ENCODE measurements at regions not wholly inside any gene's neighbourhood (a gene's known extent, or its start where the extent isn't known, plus 50 kb on each side); places are given as distances from the start of the nearest gene placed in this dataset.
"Not testable (repeated sequence)": the region's sequence is repeated elsewhere in the genome, so short reads cannot be mapped to it uniquely, and the experiment has no call there.

DNA sequence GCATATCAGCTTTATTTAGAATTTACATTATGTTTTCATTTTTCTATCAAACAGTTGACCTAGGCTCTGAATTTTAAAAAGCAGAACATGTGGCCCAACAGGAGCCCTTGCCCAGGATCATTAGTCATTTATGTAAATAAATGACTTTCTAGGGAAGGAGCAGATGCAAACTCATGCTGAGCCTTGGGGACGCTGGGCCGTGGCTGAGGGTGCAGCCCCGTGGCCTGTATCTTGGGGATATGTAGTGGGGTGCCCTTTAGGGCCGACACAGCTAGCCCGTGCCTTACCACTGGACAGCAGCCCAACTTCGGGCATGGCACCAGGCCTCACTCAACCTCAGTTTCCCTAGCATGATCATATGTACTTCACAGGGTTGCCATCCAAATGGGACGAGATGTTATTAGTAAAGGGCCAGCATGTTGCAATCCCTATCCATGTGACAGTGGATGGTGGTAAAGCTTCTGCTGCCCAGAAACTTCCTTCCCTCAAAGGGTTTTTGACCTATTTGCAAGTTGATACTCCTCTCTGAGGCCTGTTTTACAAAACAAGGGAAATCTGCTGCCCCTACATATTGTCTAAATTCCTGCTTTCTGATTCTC lies 357.9 kb downstream of the ANAPC1 start:
- not testable (repeated sequence) for H3K36me3 Mint-ChIP-seq (ENCODE audit: insufficient read depth); DNase-seq; H3K4me3 Mint-ChIP-seq; H3K27ac Mint-ChIP-seq; H3K4me1 Mint-ChIP-seq (ENCODE audit: low read depth in 2 of 2); H3K9me3 Mint-ChIP-seq; ATAC-seq (replicated peaks)
- peaks cover 5 to 17% of the 10 kb centered on the region in 2 donors for H3K27me3 Mint-ChIP-seq

DNA sequence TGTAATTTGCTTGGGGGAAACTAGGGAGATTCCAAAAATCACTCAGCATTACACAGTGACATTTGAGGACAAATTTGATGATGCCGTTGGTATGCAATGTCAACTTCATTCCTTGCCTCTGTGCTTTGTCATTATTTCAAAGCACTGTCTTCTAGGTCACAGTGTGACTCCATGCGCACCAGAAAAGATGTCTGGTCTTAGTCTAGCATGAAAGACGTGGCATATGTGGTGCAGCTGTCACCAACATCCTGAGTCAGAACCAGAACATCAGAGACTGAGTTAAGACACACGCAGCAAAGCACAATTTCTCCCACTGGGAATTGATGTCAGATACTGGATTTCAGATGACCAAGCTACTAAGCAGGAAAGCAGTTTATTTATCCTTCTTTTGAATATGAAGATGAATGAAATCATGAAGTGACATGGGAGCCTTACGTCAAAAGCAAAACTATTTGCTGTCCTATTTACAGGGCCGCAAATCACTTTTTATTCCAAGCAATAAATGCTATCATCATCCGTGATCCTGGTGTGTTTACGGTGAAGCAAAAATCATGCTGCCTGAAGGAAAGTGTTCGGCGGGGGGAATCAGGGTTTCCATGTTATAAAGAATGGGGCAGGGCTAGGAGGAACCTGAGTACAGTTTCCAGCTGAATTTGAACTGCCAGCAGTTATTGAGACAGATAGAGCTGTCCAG lies 356.1 kb downstream of the ANAPC1 start:
- not testable (repeated sequence) for H3K27ac Mint-ChIP-seq; DNase-seq; H3K9me3 Mint-ChIP-seq; H3K4me3 Mint-ChIP-seq; H3K4me1 Mint-ChIP-seq (ENCODE audit: low read depth in 2 of 2); H3K27me3 Mint-ChIP-seq; H3K36me3 Mint-ChIP-seq (ENCODE audit: insufficient read depth)
- ATAC-seq (replicated peaks) = peak; percentile 62

DNA sequence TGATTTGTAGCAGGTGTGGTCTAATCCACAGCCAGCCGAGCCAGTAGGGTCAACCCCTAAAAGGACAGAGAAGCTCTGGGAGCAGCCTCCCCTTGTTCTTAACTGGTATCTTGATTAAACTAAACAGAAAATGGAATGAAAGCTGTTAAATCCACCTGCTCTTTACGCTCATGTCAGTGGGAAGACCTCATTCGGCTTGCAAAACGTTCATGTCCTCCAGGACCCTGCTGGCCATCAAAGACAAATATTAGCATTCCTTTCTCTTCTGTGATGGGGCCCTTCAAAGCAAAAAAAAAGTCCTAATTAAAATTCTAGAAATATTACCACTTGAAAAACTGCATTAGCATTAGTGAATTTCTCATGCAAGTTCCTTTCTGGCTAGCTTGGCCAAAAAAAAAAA lies 355.0 kb downstream of the ANAPC1 start:
- H3K4me1 Mint-ChIP-seq (ENCODE audit: low read depth in 2 of 2) = peaks cover 8 to 10% of the 10 kb centered on the region in 2 donors
- H3K9me3 Mint-ChIP-seq; H3K27ac Mint-ChIP-seq; ATAC-seq (replicated peaks); H3K4me3 Mint-ChIP-seq; H3K36me3 Mint-ChIP-seq (ENCODE audit: insufficient read depth); DNase-seq; H3K27me3 Mint-ChIP-seq: not testable (repeated sequence)

DNA sequence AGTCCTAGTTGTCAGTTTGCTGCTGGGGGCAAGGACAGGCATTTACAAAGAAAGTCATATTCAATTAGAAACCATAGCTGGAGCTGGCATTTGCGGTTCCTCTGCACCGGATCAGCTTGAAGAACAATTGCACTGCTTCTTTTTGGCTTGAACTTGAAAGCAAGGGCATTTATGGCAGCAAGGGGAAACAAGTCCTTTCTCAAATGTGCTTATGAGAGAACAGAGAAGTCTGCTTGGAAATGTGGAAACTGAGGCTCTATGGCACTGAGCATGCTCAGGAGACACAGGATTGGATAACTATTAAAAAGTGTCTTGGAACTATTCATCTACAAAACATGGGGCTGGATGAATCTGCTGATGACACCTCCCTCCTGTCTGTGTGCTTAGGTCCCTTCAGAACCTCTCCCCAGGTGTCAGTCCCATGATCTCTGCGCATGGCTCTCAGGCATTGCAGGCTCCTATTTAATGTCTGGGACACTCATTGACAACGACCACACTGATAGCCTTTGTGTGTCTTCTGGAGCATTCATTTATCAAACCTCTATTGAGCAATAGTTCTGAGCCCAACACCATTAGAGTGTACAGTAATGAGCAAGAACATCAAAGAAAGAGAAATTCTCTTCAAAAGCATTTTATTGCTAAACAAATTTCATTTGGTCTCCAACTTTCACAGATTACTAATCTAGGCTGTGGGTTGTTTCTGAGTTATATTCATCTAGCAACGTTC lies 353.6 kb downstream of the ANAPC1 start:
- H3K36me3 Mint-ChIP-seq (ENCODE audit: insufficient read depth); H3K27ac Mint-ChIP-seq; H3K4me3 Mint-ChIP-seq; ATAC-seq (replicated peaks); H3K27me3 Mint-ChIP-seq; DNase-seq; H3K9me3 Mint-ChIP-seq: not testable (repeated sequence)
- peaks cover 18 to 21% of the 10 kb centered on the region in 2 donors for H3K4me1 Mint-ChIP-seq (ENCODE audit: low read depth in 2 of 2)

DNA sequence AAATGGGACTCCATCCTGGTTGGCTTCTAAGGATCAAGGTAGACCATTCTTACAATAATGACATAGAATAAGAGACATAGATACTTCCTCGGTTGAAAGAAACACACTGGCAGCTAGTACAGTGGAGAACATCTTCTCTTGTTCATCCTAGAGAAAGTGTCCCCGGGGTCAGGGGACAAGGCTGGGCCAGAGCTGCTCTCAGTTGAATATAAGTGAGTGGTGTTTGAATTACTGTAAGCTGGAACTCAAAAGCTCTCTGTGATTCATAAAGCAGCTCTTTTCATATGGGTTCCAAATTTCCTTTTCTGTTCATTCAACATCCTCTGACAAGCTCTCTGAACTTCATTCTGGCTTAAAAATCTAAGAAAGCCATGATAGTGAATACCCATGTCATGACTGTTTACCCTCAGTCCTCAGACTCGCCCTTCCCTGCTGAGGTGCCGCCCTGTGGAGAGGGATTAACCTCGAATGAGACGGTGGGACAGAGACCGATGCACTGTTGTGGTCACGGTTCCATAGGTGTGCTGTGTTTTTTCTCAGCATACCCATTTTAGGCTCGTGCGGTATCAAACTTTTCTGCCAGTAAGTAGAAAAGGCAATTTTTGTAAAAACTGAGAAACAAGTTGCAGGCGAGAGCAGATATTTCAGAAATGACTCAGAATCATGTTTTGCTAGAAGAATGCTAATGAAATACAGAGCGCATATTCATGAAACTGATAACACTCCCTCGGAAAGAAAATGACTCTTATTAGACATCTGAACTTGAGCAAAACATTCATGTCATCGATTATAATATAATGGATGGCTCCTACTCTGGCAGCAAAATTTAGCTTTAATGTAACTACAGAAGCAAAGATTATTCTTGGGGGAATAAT lies 351.1 kb downstream of the ANAPC1 start:
- Mint-ChIP-seq H3K4me3 (peak overlapping the region in 1 of 2 donors; percentile 8), H3K27ac (peak overlapping the region; percentile 62 to 68), H3K4me1 (ENCODE audit: low read depth in 2 of 2) (peaks cover 18 to 27% of the 10 kb centered on the region in 2 donors)
- not testable (repeated sequence) for H3K36me3 Mint-ChIP-seq (ENCODE audit: insufficient read depth); H3K27me3 Mint-ChIP-seq; DNase-seq; H3K9me3 Mint-ChIP-seq
- peak; percentile 46 for ATAC-seq (replicated peaks)

DNA sequence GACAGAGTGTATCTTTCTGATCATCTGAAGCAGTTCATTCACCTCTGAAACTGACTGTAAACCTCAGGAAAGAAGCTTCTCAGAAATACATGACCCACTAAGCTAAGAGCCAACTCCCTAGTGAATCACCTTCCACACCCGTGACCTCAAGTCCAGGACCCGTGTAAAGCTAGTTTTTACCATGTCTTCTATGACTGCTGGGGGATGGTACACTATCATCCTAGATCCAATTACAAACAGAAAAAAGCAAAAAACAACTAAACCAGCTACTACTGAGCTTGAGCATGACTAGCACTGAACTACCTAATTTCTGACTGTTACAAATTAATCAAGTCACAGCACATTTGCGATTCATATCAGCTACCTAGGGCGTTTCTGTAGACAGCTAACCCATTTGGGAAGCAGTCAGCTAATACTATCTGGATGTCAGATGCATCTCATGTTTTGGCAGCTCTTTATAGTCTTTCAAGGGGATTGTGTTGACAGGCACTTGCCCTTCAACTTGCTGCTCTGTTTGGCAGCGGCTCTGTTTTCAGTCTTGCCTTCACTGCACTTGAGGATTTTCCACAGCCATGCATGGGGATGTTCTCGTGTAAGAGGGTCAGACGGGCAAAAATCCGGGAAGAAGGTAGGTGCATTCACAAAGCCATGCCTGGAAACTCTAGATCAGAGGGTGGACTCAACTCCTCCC lies 350.3 kb downstream of the ANAPC1 start:
- Mint-ChIP-seq H3K4me1 (ENCODE audit: low read depth in 2 of 2) (peaks cover 18 to 27% of the 10 kb centered on the region in 2 donors), H3K27ac (peak overlapping the region in 1 of 2 donors; percentile 85), H3K4me3 (peak overlapping the region; percentile 53 to 62)
- H3K27me3 Mint-ChIP-seq; H3K9me3 Mint-ChIP-seq; H3K36me3 Mint-ChIP-seq (ENCODE audit: insufficient read depth); DNase-seq: not testable (repeated sequence)
- ATAC-seq (replicated peaks) = peak; percentile 64

DNA sequence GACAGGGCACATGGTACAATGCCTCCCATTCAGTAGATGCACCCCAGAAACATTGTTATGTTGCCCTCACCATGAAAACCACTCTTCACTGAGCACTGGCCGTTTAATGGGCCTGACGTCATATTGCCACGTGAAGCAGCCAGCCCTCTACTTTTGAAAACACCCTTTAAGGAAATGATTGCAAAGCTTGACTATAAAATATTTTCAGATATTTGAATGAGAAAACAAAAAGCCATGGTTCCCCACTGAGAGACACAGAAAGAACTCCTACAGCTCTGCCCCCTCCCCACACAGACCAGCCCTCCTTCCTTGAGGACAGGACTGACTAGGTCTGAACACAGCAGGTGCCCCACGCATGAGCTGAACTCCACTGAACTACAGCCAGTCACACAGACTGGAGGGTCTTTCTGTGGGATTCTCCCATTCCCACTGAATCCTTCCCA lies 349.1 kb downstream of the ANAPC1 start:
- Mint-ChIP-seq H3K9me3 (no peaks in the 10 kb centered on the region), H3K4me3 (peak overlapping the region; percentile 55 to 76), H3K4me1 (ENCODE audit: low read depth in 2 of 2) (peaks cover 18 to 27% of the 10 kb centered on the region in 2 donors), H3K27me3 (no peaks in the 10 kb centered on the region), H3K27ac (peak overlapping the region; percentile 77 to 85), H3K36me3 (ENCODE audit: insufficient read depth) (no peaks in the 10 kb centered on the region)
- ATAC-seq (replicated peaks) = peak; percentile 40
- no peak for DNase-seq

DNA sequence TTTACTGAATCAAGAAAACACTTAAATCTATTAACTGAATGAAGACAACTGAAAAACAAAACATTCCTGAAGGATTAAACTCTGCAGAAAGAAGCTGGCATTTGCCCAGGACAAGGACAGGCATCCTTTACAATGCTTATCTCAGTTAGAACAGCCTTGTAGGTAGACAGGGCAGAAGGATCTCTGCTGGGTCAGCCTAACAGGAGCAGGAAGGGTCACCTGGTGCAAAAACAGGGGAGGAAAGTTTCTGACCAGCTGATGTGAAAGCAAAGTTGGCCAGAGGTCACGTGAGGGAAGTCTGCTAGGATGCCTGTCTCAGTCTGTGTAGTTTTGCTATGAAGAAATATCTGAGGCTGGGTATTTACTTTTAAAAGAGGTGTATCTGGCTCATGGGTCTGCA lies 348.6 kb downstream of the ANAPC1 start:
- ATAC-seq (replicated peaks) = no peak
- Mint-ChIP-seq H3K36me3 (ENCODE audit: insufficient read depth) (no peaks in the 10 kb centered on the region), H3K27me3 (no peaks in the 10 kb centered on the region), H3K4me1 (ENCODE audit: low read depth in 2 of 2) (peaks cover 18 to 27% of the 10 kb centered on the region in 2 donors), H3K27ac (peak overlapping the region; percentile 77 to 85), H3K4me3 (peak overlapping the region in 1 of 2 donors; percentile 55), H3K9me3 (no peaks in the 10 kb centered on the region)
- no peak for DNase-seq

DNA sequence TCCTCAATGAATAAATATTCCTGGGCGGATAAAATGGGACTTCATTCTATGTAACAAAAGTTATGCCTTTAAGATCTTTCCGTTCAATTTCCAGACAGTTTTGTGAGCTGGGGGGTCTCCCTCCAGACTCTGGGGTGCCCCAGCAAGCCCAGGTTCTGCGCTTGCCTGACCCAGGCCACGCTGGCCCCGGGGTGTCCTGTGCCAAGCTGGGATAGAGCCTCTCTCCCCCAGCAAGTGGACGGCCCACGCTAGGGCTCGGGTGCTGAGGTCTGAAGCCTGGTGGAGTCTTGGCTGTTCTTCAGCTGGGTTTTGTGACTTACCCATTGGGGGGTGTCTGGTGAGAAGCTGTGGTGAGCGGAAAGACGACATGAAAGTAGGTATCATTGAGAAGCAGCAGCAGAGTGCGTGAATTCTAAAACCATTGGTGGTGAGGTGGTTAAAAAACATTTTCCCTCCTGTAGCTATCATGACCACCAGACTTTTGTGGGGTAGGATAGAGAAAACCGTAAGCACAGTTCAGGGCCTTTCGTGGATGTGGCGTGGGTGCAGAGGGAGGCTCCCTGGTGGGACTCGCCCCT lies 346.8 kb downstream of the ANAPC1 start:
- Mint-ChIP-seq H3K9me3 (no peaks in the 10 kb centered on the region), H3K4me3 (no peak overlapping the region), H3K4me1 (ENCODE audit: low read depth in 2 of 2) (peaks cover 18 to 27% of the 10 kb centered on the region in 2 donors), H3K27ac (no peak overlapping the region), H3K27me3 (no peaks in the 10 kb centered on the region), H3K36me3 (ENCODE audit: insufficient read depth) (no peaks in the 10 kb centered on the region)
- DNase-seq (no peak), ATAC-seq (replicated peaks) (no peak)

DNA sequence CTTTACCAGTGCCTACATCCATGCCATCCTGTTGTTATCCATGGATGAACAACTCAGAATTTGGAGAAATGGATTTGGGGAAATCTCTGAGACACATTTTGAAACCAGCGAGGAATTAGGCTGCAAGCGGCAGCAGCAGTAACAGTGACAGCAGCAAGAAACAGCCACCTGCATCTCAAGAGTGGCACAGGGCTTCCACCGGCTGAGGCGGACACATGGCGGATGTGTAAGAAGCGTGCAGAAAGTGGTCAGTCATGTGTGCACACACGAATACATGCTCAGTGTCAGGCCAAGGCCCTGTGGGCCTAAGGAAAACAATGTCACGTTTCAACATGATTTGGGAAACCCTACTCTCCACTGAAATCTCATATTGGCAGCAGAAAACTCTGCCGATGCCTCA lies 344.0 kb downstream of the ANAPC1 start:
- H3K9me3 Mint-ChIP-seq; ATAC-seq (replicated peaks); H3K4me1 Mint-ChIP-seq (ENCODE audit: low read depth in 2 of 2); H3K27ac Mint-ChIP-seq; H3K4me3 Mint-ChIP-seq; DNase-seq; H3K27me3 Mint-ChIP-seq; H3K36me3 Mint-ChIP-seq (ENCODE audit: insufficient read depth): not testable (repeated sequence)

DNA sequence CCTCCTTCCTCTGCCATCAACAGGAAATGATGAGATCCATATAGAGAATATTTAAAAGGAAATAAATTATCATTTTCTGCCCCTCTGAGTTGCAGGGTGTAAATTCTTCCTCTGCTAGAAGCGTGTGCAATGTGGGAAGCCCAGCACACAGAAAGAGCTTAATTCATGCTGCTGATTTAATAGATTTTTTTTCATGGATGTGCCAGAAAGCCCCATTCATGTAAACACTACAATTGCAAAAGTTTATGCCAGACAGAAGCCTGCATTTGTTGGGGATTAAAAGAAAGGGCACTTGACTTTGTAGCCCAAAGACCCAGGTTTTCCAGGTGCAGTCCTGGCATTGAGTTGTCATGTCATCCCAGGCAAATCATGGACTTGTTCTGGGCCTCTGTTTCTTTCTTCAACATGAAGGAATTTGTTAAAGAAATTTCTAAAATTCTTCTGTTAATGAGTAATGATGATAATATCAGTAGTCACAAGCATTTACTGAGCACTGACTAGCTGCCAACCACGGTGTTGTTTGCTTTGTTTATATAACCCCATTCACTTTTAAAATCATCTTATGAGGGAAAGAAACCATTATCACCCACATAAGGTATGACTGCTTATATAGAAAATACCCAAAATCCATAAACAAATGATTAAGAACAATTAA lies 341.7 kb downstream of the ANAPC1 start:
- not testable (repeated sequence) for H3K27ac Mint-ChIP-seq; H3K4me3 Mint-ChIP-seq; ATAC-seq (replicated peaks); H3K36me3 Mint-ChIP-seq (ENCODE audit: insufficient read depth); H3K4me1 Mint-ChIP-seq (ENCODE audit: low read depth in 2 of 2); H3K27me3 Mint-ChIP-seq; H3K9me3 Mint-ChIP-seq; DNase-seq

DNA sequence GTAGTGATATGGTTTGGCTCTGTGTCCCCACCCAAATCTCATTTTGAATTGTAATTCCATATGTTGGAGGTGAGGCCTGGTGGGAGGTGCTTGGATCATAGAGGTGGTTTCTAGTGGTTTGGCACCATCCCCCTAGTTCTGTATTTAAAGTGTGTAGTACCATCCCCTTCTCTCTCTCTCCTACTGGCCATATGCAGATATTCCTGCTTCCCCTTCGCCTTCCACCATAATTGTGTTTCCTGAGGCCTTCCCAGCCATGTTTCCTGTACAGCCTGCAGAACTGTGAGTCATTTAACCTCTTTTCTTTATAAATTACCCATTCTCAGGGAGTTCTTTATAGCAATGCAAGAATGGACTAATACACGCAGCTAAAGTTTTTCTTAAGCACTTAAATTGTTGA lies 340.0 kb downstream of the ANAPC1 start:
- H3K4me3 Mint-ChIP-seq; H3K9me3 Mint-ChIP-seq; H3K27me3 Mint-ChIP-seq; H3K4me1 Mint-ChIP-seq (ENCODE audit: low read depth in 2 of 2); H3K36me3 Mint-ChIP-seq (ENCODE audit: insufficient read depth); ATAC-seq (replicated peaks); H3K27ac Mint-ChIP-seq; DNase-seq: not testable (repeated sequence)

Data from effector memory CD8-positive, alpha-beta T cell (primary cell).